T47D (cell line): ENCODE measurements at regions not wholly inside any gene's neighbourhood (a gene's known extent, or its start where the extent isn't known, plus 50 kb on each side); places are given as distances from the start of the nearest gene placed in this dataset.
"Not testable (repeated sequence)": the region's sequence is repeated elsewhere in the genome, so short reads cannot be mapped to it uniquely, and the experiment has no call there.

Experiments used
- DNase-seq, 2 experiments: peaks; one replicate each; pipeline versions ENCODE4 v3.0.0 to v3.0.0-alpha.2; 2011 to 2012; ENCODE audit warnings: low read depth in 1 of 2, low spot score in 1 of 2
- JUND ChIP-seq: IDR thresholded peaks from 2 replicates; pipeline ENCODE4 v1.6.1; 2012; ENCODE audit warnings: low read depth
- in situ Hi-C: cut with HindIII; loops from 2 replicates; pipeline ENCODE4 v1.10.0; 2016; ENCODE audit warnings: low sequenced_read_pairs, low pct_unique_long_range_greater_than_20kb

DNA sequence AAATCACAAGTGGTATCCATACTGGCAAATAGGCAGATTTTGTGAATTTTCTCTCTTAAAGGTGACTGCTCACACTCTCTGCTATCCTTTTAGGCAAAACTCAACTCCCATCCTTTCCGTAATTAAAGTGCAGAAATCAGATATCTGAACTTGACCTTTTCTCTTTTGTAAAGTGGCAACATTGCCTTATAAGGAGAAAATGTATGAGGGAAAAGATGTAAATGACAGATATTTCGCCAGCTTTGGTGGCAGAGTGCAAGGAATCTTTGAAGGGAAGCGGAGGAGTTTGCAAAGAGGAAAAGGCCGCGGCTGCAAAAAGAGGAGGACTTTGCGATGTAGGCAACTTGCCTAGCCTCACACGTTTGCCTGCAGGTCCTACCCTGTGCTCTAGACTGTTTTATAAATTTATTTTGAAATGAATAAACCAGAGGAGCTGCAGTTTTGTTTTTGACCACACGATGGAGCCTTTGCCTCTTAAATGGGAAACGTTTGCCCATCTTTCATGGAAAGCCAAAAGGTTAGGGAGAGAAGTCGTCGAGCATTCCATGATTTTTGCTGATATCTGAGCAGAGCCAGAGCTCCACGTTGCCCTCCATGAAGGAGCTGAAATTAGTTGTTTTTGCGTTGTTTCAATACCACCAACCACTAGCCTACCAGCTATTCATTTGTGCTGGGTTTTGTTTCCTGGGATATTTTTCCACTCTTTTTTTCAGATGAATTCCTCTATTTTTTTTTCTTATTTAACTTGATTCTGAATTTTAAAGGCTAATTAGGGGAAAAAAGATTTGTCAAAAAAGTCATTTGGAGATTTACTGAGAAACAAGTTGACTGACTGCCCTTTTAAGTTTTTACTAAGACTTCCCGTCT, 242.3 kb downstream of the LMX1A start:
- TF ChIP-seq JUND = no peak
- peak; percentile 21 to 73 for DNase-seq
- in situ Hi-C loops = no loop called here

- DNase-seq = no peak
- TF ChIP-seq JUND = no peak
- in situ Hi-C loops = no loop called here
These were observed 244.3 kb downstream of the LMX1A start for GRCh38 chr1:165112260-165112659.

DNA sequence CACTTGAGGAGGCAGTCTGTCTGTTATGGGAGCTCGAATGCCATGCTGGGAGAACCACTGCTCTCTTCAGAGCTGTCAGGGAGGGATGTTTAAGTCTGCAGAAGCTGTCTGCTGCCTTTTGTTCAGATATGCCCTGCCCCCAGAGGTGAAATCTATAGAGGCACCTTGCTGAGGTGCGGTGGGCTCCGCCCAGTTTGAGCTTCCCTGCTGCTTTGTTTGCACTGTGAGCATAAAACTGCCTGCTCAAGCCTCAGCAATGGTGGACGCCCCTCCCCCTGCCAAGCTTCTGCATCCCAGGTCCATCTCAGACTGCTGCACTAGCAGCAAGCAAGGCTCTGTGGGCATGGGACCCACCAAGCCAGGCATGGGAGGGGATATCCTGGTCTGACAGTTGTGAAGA, 247.5 kb downstream of the LMX1A start:
- TF ChIP-seq JUND = no peak
- DNase-seq = no peak
- in situ Hi-C loops = no loop called here

DNA sequence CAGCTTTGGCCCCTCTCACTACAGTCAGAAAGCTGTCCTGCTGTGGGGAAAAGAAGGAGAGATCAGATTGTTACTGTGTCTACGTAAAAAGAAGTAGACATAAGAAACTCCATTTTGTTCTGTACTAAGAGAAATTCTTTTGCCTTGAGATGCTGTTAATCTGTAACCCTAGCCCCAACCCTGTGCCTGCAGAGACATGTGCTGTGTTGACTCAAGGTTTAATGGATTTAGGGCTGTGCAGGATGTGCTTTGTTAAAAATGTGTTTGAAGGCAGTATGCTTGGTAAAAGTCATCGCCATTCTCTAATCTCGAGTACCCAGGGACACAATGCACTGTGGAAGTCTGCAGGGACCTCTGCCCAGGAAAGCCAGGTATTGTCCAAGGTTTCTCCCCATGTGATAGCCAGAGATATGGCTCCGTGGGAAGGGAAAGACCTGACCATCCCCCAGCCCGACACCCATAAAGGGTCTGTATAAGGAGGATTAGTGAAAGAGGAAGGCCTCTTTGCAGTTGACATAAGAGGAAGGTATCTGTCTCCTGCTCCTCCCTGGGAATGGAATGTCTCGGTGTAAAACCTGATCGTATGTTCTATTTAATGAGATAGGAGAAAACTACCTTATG, 263.9 kb downstream of the LMX1A start:
- not testable (repeated sequence) for DNase-seq

GRCh38 chr1:165080253-165080896, 276.1 kb downstream of the LMX1A start:
- in situ Hi-C loops = no loop called here
- TF ChIP-seq JUND = no peak
- DNase-seq = no peak

More for the DNA sequence above, 263.9 kb downstream of the LMX1A start:
- in situ Hi-C loops = not testable (repeated sequence)

GRCh38 chr1:165078391-165078790, 278.1 kb downstream of the LMX1A start:
- no peak for DNase-seq
- in situ Hi-C loops = no loop called here
- no peak for TF ChIP-seq JUND

DNA sequence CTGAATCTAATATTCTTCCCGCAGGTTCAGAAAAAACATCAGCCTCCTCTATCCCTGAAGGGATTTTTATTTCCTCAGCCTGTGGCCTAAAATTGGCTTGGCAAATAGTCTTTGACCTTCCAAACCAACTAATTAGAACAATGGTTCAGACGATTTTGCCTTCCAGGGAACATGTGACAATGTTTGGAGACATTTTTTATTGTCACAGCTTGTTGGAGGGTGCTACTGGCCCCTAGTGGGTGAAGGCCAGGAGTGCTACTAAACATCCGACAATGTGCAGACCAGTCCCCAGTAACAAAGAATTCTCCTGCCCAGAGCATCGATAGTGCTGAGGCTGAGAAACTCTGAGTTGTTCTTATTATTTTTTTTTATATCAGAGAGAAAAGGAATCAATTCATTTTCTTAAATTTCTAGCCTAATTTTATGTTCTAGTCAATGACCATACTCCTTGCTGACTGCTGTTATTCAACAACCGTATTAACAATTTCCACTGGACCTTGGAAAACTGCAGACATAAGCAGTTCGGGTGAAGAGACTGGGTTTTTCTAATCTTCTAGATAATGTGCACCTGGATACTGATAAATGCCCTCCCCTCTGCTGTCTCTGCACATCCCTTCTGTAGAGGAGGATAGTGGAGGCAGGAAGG, 280.7 kb downstream of the LMX1A start:
- TF ChIP-seq JUND = no peak
- in situ Hi-C loops = no loop called here
- DNase-seq = peak; percentile 17 to 70

DNA sequence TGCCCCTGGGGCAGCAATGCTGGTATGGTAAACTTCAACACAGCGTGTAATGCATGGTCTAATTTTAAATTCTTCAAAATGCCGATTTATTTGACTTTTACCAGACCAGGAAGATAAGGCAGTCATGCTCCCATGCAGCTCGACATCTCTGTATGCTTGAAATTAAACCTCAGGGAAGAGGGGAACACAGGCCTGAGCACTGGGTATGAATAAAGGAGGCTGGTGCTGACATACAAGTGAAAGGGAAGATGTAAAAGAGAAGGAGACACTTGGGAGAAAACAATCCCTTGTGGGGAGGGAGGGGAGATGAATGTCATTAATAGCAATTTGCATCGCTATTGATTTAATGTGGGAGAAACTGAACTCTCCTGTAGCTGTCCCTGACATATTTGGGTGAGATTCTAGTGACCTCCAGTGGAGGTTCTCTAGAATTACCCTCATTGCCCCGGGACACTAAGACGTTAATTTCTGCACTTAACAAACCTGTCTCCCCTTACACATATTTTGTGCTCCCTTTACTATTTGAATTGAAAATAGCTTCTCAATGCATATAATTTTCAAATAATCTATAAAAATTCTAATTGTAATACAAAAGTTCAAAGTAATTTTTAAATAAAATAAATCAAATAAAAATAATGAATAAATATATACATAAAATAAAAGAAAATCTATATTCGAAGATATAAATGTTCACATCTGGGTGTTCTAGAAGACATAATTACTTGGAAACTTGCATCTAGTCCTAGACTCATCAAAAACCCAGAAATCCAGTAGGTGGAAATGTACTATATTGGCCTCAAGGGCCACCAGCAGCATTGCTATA, 283.1 kb downstream of the LMX1A start:
- no peak for TF ChIP-seq JUND
- peak; percentile 28 to 81 for DNase-seq
- in situ Hi-C loops = no loop called here

DNA sequence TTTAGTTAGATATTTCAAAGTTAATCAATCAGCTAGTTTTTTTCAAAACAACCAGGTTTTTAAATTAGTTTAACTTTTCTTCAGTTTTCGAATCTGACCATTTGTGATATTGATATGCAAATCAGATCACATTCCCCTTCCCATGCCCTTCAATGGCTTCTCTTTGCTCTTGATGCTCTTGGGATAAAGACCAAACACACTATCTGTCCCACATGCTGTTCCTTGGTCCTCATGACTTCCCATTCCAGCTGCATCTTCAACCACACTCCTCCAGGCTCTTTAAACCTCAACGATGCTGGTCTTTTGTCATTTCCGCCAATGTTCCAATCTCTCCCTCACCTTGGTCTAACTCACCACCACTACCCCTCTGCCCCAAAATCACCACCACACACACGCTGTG, 285.8 kb downstream of the LMX1A start:
- TF ChIP-seq JUND = no peak
- no peak for DNase-seq
- in situ Hi-C loops = no loop called here

- no peak for DNase-seq
- in situ Hi-C loops = no loop called here
- TF ChIP-seq JUND = no peak
These were observed 286.7 kb downstream of the LMX1A start for GRCh38 chr1:165069829-165070228.

- DNase-seq = no peak
- no peak for TF ChIP-seq JUND
- in situ Hi-C loops = no loop called here
These were observed 287.8 kb downstream of the LMX1A start for GRCh38 chr1:165068741-165069140.

- in situ Hi-C loops = no loop called here
- TF ChIP-seq JUND = no peak
- no peak for DNase-seq
These were observed 288.7 kb downstream of the LMX1A start for GRCh38 chr1:165067829-165068228.
